Urothelium cell line (cell line): ENCODE measurements at regions not wholly inside any gene's neighbourhood (a gene's known extent, or its start where the extent isn't known, plus 50 kb on each side); places are given as distances from the start of the nearest gene placed in this dataset.
"Not testable (repeated sequence)": the region's sequence is repeated elsewhere in the genome, so short reads cannot be mapped to it uniquely, and the experiment has no call there.

Source experiments
- DNase-seq: peaks from one replicate; pipeline ENCODE4 v3.0.0; 2011; ENCODE audit warnings: low spot score, mixed read lengths
- FAIRE-seq: peaks from 2 replicates; lab custom pipeline; 2011; peaks lifted over from hg19 to GRCh38; lab: Jason Lieb, UNC

GRCh38 chr15:84533705-84534104 lies 67.1 kb upstream of the ZSCAN2 start:
- DNase-seq, FAIRE-seq: not testable (repeated sequence)

- not testable (repeated sequence) for DNase-seq, FAIRE-seq
Measured at GRCh38 chr15:84534561-84535235, 66.1 kb upstream of the ZSCAN2 start.

- not testable (repeated sequence) for DNase-seq, FAIRE-seq
Measured at GRCh38 chr15:84536181-84536580, 64.6 kb upstream of the ZSCAN2 start.

- not testable (repeated sequence) for DNase-seq, FAIRE-seq
Measured at GRCh38 chr15:84544586-84544985, 56.2 kb upstream of the ZSCAN2 start.

GRCh38 chr15:84547150-84547549 lies 53.7 kb upstream of the ZSCAN2 start:
- not testable (repeated sequence) for DNase-seq, FAIRE-seq

- not testable (repeated sequence) for DNase-seq, FAIRE-seq
Measured at GRCh38 chr15:84550503-84550902, 50.3 kb upstream of the ZSCAN2 start.
